Stimulated activated CD4-positive, alpha-beta T cell treated with anti-CD3 and anti-CD28 coated beads, Interleukin-12 subunit alpha, Interleukin-12 subunit beta, amount 100 ng/mL, for 48 hours (primary cell): ENCODE measurements at regions not wholly inside any gene's neighbourhood (a gene's known extent, or its start where the extent isn't known, plus 50 kb on each side); places are given as distances from the start of the nearest gene placed in this dataset.

Source experiments
- DNase-seq, 3 donors: peaks; one replicate each; pipeline ENCODE4 v3.0.0-alpha.2; 2020; ENCODE audit warnings: low read depth in 2 of 3, low spot score in 1 of 3

DNA sequence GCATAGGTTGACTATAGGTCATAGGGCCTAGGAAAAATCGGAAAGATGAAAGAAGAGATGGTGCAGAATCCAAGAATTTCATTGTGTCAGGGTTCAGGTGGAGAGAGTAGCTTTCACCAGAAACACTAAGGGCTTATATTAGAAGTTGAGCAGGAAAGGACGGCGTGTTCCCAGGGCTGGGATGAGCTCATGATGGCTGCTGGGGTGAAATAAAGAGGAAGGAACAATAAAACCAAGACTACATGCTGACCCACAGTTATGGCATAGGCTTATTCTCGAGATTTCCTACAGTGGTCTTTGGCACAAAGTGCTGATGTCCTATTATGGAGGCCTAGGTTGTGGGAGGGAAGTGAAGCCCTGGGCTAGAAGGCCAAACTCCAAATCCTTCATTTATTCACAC is 195.8 kb downstream of the PTEN start:
- no peak for DNase-seq

DNA sequence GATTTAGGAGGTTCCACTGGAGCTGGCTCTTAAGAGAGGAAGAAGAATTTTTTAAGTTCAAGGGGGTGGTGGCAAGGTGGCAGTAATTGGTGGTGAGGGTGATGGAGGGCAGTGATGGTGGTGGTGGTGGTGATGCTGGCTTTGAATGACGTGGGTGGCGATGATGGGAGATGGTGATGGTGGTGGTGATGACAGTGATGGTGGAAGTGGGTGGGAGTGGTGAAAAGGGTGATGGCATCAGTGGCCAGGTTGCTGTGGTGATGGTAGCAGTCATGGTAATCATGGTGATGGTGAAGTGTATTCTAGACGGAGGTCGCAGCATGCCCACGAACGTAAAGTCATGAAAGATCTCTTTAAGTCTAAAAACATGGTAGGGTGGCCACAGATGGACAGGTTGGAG is 197.3 kb downstream of the PTEN start:
- no peak for DNase-seq

DNA sequence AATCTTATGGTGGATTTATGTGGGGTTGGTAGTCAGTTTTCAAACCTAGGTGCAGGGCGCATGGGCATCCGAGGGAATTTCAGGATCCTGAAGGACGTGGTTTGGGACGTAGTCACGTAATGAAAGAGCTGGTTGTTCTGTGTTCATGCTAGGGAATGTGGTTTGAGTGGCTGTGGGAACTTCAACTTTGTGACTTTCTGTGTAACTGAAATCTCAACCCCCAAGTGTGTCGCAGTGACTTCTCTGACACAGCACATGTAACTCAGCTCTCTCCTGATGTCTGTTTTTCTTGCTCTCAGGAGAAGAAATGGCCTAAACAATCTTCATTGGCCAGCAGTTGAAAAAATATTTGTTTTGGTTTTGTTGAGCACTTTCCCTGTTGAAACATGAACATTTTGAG is 199.0 kb downstream of the PTEN start:
- DNase-seq, result no peak

DNA sequence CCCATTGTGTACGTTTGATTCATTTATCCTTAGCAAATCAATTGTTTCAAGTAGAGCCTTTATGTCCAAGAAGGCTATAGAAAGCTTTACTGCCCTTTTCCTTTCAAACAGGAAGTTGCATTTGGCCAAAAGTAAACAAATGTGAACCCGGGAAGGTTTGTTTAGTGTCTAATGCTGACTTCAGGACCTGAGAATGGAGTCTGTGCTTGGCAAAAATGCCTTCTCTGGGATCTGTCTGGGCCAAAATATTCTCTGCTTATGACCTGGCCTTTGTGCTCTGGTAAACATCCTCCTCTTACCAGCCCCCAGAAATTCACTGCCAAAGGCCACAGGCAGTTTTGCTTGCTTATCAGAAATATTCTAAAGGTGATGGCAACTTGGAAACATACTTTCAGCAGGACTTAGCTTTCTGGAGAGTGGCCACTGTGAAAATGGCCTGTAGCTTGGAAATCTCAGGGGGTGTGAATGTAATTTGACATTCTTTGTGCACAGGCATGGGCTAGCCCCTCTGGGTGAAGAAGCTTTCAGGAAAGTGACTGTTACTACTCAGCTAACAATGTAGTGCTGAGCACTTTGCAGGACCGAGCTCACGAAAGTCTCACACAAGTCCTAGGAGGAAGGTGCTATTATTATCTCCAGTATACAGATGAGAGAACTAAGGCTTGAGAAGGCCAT is 199.5 kb downstream of the PTEN start:
- no peak for DNase-seq

DNA sequence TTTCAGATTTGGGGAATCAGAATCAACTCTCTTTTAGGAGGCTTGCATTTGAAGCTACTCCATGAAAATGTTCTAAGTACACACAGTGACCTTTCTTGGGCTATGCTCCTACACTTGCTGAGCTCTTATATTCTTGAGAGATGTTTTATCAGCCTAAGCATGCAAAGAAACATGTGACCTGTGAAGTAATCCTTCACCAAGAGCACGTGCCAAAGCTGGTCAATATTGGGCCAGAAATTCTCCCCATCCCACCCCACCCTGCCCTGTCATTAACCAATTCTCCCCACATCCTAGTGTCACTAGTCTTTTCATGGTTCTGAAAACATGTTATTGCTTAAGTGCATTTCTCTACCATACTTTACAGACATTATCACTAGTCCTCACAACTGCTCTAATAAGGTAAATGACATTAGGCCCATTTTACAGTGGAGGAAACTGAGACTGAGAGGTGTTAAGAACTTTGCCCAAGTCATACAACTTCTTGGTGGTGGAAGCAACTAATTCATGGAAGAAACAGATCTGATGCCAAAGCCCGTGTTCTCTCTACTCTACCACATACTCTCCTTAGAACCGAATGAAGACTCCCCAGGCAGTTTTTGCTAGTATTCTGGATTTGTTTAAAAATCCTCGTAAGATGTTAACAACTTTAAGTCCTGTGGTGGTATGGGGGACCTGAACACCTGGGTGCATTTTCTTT is 200.6 kb downstream of the PTEN start:
- DNase-seq, result no peak

DNA sequence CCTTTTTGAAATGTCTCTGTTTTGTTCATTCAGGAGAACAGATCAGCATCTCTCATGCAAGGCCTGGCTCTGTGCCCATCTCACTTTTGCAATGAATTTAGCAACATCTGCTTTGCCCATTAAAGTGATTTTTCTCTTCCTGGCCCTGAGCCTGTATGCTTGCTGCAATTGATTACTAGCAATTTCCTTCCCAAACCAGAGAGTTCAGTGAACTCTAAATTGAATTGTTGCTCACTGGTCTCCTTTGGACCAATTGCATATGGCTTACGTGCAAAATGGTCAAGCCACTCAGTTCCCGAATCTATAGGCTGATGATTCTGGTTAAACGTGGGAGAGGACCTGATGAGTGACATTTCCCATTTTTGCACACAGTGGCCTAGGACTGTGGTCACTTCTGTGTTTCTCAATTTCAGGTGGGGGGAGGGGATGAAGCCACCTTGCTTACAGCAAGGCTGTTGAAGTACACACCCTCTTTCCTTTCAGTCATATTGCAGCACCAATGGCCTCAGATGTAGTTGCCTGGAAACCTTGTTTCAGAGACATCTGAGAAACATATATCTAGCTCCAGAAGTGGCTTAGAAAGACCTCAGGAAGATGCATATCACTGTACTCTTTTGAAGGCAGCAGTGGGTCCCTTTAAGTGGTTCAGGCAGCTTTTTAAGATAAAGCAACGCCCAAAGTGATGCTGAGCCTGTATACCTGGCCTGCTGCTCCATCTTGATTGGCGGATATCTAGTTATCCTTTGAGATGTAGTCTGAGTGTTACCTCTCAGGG is 201.4 kb downstream of the PTEN start:
- DNase-seq, result peak; percentile 17 to 26 (median 22)

DNA sequence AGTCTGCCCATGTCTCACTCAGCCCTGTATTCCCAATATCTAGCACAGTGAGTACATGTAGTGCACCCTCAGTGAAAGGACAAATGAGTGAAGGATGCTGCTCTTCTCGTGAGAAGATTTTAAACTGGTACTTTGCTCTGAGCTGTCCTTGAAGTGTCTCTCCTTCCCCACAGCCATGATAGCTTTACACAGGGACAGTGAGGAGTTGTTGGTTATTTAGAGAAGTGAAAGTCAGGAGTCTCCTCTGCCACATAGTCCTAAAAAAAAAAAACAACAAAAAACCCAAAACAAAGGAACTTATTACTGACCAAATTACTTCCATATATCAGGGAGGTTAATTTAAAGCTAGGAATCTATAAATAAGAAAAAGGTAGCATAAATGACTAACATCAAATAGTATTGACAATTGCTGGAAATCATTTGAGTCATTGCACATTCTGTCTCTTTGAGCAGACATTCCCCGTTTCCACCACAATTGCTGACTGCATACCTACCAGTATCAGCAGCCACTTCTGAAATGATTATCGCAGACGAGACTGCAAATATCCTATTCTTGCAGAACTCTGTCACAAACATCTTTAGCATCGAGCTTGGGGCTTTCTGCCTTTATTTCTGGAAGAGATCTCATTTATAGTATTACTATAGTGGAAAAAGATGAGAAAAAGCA is 202.1 kb downstream of the PTEN start:
- peak; percentile 24 to 35 (median 26) for DNase-seq

DNA sequence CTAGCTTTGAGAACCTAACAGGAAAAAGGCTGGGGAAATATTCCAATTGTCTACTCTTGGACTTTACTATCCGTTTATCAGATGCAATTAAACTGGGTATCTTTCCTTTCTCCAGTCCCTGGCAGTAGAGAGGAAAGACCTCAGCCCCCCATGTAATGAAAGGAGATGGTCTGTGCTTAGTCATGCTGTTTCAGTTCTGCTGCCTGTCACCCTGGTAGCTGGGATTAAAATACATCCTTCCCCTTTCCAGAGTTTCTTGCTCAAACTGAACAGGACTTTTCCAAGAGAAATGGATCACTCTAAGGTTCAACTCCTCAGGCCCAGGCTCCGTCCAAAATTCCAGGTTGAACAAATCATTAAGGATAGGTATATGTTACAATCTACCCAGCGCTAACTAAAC is 202.9 kb downstream of the PTEN start:
- DNase-seq, result no peak

DNA sequence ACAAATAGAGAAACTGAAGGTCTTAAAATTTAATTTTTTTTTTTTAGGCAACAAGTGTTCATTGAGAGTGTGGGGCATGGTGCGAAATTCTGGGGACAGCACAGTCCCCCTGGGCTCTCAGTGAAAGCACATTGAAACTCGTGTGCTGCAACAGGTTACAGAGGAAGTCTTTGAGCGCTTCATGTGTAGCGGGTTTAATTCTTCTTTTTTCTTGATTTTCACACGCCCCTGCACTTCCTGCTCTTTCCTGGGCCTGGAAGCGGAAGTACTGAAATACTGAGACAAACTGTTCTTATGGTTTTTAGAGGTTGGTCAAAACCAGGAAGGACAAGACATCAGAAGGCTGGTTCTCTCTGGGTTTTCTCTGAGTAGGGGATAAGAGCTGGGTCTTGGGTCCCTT is 203.5 kb downstream of the PTEN start:
- no peak for DNase-seq

DNA sequence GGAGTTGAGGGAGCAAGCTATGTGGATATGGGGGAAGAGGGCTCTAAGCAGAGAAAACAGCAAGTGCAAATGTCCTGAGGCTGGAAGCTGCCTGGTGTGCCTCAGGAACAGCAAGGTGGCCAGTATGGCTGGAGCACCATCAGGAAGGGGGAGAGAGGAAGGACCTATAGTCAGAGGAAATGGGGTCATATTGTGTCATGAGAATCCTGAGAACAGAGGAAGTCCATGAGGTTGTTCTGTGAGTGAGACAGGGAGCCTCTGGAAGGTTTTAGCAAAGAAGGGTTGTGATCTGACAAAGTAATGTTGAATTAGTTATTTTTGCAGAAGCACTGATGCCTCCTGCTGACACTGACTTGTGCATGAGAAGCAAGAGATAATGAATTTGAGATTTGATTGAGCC is 204.3 kb downstream of the PTEN start:
- DNase-seq, result no peak

DNA sequence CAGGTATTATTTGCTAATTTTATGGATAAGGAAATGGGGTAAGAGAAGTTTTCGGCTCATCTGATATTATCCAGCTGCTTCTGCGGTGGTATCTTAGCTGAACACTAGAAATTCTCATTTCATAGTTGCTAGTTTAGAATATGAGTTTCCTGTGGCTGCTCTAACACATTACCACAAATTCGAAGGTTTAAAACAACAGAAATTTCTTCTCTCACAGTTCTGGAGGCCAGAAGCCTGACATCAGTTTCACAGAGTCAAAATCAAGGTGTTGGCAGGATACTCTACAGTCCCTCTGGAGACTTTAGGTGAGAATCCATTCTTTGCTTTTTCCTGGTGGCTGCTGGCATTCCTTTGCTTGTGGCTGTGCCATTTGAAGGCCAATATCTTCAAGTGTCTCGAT is 205.9 kb downstream of the PTEN start:
- DNase-seq, result no peak

DNA sequence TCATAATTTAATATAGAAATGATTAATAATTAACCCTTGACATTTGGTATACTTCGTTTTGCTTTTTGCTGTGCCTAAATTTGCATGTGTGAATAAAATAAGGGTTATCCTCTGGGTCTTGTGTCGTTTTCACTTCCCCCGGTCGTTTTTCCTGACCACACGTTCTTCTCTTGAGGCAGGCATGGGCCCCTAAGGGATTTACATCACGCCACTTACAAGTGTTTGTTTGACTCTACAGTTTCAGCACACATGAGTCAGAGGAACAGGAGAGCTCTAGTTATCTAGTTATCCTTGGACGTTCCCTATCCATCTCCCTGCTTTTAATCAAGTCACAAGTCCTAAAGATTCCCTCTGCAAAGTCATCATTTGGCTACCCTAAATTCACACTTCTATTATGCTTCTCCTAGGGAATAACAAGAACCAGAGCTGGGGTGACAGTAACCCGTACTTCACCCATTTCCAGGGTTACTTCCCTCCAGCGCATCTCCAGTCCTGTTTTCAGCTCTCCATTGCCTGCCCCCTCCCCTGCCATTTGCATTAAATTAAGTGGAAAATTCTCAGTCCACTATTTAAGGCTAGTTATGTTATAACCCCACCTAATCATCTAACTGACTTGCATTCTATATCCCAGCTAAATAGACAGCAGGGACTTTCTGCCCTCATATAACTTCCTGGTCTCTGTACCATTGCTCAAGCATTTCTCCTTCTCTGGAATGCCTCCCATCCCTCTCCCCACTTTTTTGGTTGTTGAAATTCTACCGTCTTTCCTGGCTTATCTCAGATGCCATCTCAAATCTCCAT is 206.9 kb downstream of the PTEN start:
- no peak for DNase-seq

DNA sequence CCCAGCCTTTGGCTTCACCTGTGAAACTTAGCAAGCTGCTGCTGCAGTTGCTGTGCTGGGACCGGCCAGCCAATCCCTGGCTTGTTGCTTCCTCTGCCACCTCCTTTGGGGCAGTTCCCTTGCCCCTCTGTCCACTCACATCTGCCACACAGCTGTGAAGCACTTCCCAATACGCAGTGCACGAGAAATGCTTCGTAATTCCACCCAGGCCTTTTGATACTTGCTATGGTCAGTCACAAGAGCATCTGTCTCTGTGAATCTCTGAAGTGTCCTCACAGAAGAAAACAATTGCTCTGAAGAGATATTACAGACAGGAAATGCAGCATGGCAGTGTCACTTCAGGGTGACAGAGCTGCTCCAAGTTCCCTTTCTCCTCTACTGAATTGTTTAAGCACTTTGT is 208.5 kb downstream of the PTEN start:
- DNase-seq, result no peak

DNA sequence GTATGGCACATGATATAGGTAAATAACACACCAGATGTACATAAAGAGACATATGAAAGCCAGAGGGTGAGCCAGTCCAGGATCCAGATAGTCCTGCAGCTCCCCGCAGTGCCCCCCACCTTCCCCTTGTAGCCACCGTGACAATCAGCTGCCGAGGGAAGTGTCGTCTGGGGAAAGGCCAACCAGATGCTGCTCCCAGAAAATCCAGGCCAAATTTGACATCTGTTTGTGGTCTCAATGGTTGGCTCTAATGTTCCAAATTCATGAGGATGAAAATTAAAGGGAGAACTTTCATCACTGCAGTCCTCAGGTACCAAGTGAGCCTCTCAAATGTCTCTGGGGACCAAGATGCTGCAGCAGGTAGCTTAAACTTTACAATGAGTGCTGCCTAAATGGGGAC is 210.3 kb downstream of the PTEN start:
- no peak for DNase-seq

DNA sequence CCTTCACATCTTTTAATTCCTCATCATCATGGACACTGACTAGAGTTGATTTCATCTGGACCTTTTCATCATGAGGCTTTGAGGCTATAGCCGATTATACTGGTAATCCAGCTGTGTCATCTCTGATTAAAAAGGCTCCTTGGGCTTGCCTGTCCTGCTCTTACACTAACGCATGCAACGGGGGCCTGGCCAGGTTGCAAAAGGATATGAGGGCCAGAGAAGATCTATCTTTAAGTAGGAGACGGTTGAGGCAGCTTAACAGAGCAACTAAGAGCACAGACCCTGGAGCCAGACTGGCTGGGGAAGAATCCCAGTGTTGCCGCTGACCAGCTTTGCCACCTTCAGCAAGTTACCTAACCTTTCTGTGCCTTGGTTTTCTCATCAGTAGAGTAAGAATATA is 211.5 kb downstream of the PTEN start:
- DNase-seq, result no peak

DNA sequence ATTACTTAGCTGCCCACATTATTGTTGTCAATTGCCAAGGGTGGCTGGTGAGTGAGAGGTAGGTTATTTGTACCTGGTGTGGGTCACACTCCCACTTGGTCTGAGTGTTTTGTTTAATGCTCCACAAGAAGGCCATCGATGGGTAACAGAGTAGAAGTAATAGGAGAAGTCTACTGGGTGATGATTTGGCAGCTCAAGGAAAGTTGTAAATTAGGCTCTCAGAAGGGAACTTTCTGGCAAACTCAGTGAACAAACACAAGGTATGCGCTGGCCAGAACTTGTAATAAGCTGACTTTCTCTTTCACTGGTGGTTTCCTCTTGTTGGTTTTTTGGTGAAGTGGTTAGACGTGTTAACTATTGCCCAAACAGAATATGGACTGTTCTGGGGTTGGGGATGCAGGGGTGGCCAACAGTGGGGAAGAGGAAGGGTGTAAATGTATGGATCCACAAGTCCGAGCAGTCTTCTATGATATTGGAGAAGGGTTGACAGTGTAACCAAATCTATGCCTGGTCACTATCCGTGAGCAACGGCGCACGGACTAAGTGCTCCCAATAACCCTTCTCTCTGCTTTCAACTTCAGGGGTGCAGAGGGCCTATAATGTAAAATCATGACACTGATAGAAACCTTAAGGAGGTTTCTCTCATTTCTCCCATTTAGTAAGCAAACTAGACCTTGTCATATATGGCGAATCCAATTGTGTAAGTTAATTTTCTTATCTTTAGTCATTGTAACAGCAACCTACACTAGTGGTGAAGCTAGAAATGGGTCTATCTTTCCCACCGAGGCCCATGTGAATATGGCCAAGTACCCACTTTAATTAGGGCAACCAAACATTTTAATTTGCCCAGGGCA is 212.8 kb downstream of the PTEN start:
- DNase-seq, result no peak

DNA sequence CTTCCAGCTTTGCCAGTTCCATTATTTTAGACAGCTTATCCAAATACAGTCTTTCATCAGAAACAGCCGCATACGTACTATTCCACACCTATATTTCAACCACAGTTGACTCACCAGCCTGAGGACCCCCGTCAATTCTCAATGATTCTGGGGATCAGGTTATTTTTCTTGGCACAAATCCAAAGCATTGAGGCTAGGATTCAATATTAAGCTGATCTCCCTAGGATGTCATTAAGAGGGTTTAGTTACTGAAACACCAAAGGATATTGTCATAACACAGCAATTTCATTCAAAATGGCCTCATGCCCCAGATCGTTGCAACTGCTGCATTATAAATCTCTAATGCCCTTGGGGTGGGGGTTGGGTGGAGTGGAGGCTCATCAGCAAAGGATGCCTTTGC is 214.6 kb downstream of the PTEN start:
- no peak for DNase-seq

DNA sequence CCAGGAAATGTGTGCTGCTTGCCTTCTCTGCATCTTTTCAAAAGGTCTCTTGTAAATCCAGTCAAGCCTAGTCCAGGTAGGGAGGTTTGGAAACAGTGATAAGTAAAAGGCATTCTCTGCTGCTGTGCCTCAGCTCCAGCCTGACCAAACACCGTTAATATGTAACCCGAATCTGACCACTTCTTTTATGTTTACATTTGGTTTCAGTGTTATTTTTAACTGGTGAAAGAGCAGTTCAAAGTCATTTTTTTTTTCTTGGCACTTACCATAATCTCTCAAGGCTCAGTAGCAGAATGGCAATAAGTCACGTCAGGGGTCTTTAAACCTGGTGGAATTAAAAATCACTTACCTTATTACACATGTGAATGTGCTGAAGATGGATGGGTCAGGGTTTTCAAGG is 216.8 kb downstream of the PTEN start:
- DNase-seq, result no peak

DNA sequence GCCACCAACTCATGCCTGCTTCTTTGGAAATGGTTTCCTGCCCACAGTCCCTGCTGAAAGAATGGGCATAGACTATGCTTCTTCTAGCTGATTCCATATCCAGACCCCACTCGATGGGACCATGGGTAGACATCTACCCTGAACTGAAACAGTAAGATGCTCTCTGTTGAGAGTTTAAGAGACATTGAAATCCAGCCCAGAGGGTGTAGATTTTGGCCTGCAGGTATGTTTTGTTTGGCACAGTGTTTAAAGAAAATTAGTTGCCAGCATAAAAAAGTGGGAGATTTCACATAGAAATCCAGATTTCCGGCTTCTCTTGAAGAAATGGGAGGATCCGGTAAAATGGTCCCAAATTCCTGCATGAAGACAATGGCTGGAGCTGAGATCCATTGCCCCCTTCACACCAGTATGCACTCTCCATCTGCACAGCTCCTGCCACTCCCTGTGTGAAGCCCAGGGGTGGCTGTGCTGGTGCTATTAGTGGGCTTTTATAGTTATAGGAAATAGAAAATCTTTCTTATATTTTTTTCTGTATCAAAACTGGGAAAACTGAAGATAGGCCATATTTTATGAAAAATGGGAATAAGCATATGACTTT is 218.1 kb downstream of the PTEN start:
- DNase-seq, result no peak

DNA sequence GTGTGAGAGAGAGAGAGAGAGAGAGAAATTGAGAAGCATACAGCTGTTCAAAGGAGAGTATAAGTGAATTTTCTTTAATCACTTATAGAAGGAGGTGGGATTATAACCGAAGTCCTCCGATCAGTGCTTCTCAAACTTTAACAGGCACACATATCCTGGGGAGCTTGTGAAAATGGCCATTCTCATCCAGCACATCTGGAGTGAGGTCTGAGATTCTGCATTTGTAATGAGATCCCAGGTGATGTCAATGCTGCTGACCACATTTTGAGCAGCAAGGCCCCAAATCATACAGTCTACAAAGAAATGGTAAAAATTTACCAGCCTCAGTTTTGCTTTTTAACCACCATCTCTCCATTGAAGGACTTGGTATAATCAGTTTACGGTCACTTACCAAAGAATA is 219.0 kb downstream of the PTEN start:
- no peak for DNase-seq
